NT2/D1 (cell line): ENCODE measurements at regions not wholly inside any gene's neighbourhood (a gene's known extent, or its start where the extent isn't known, plus 50 kb on each side); places are given as distances from the start of the nearest gene placed in this dataset.
"Not testable (repeated sequence)": the region's sequence is repeated elsewhere in the genome, so short reads cannot be mapped to it uniquely, and the experiment has no call there.

ENCODE experiments used
- DNase-seq: peaks from one replicate; pipeline ENCODE4 v3.0.0-alpha.2; 2011; ENCODE audit warnings: low read depth, low spot score
- H3K27me3 ChIP-seq: 2 replicates; pipeline ENCODE4 v1.6.0; 2011; ENCODE audit warnings: mild to moderate bottlenecking; ENCODE audit not compliant: insufficient read length, insufficient read depth
- H3K36me3 ChIP-seq: 2 replicates; pipeline ENCODE4 v1.6.1; 2011; ENCODE audit warnings: mild to moderate bottlenecking, low read length, mixed read lengths; ENCODE audit not compliant: insufficient read depth, insufficient read length
- H3K4me1 ChIP-seq: 2 replicates; pipeline ENCODE4 v1.5.1; 2011; ENCODE audit not compliant: insufficient read depth, insufficient read length
- H3K4me3 ChIP-seq: 2 replicates; pipeline ENCODE4 v1.5.1; 2011; ENCODE audit warnings: low read depth; ENCODE audit not compliant: insufficient read length
- H3K9ac ChIP-seq: 2 replicates; pipeline ENCODE4 v1.6.0; 2011; ENCODE audit warnings: low read depth; ENCODE audit not compliant: insufficient read length
- H3K9me3 ChIP-seq: 2 replicates; pipeline ENCODE4 v1.5.1; 2011; ENCODE audit warnings: mild to moderate bottlenecking, low read length; ENCODE audit not compliant: insufficient read depth
- SUZ12 ChIP-seq: IDR thresholded peaks from 2 replicates; pipeline ENCODE4 v1.6.1; 2011; ENCODE audit not compliant: insufficient read length, insufficient read depth; ENCODE audit errors: extremely low read depth
- YY1 ChIP-seq: IDR thresholded peaks from 2 replicates; pipeline ENCODE4 v1.6.1; 2011; ENCODE audit not compliant: insufficient read length, insufficient read depth
- ZNF274 ChIP-seq: IDR thresholded peaks from 2 replicates; pipeline ENCODE4 v1.6.1; 2011; ENCODE audit warnings: mild to moderate bottlenecking, low read depth, low read length

GRCh38 chrX:116289592-116289991 lies 119.0 kb downstream of the AGTR2 start:
- no peak overlapping the region for H3K9ac ChIP-seq
- DNase-seq, result no peak
- TF ChIP-seq ZNF274 (no peak), YY1 (no peak), SUZ12 (no peak)
- no peaks in the 10 kb centered on the region for H3K4me1 ChIP-seq
- no peaks in the 10 kb centered on the region for H3K9me3 ChIP-seq
- H3K4me3 ChIP-seq, result no peak overlapping the region
- no peaks in the 10 kb centered on the region for H3K36me3 ChIP-seq
- no peaks in the 10 kb centered on the region for H3K27me3 ChIP-seq

- Histone ChIP-seq H3K9ac (no peak overlapping the region), H3K36me3 (no peaks in the 10 kb centered on the region), H3K4me1 (no peaks in the 10 kb centered on the region), H3K9me3 (no peaks in the 10 kb centered on the region), H3K4me3 (no peak overlapping the region), H3K27me3 (no peaks in the 10 kb centered on the region)
- no peak for DNase-seq
- TF ChIP-seq SUZ12 (no peak), YY1 (no peak), ZNF274 (no peak)
Observed at GRCh38 chrX:116290359-116290758, 119.8 kb downstream of the AGTR2 start.

- no peak for DNase-seq
- TF ChIP-seq ZNF274, result no peak
- no peak for TF ChIP-seq SUZ12
- TF ChIP-seq YY1, result no peak
- no peak overlapping the region for H3K9ac ChIP-seq
- no peaks in the 10 kb centered on the region for H3K36me3 ChIP-seq
- no peaks in the 10 kb centered on the region for H3K27me3 ChIP-seq
- no peak overlapping the region for H3K4me3 ChIP-seq
- H3K9me3 ChIP-seq, result no peaks in the 10 kb centered on the region
- H3K4me1 ChIP-seq, result no peaks in the 10 kb centered on the region
Observed at GRCh38 chrX:116292183-116292582, 121.6 kb downstream of the AGTR2 start.

- no peaks in the 10 kb centered on the region for H3K4me1 ChIP-seq
- H3K4me3 ChIP-seq, result no peak overlapping the region
- H3K27me3 ChIP-seq, result no peaks in the 10 kb centered on the region
- DNase-seq, result no peak
- no peaks in the 10 kb centered on the region for H3K36me3 ChIP-seq
- H3K9ac ChIP-seq, result no peak overlapping the region
- TF ChIP-seq ZNF274 (no peak), YY1 (no peak), SUZ12 (no peak)
- no peaks in the 10 kb centered on the region for H3K9me3 ChIP-seq
Observed at GRCh38 chrX:116298956-116299355, 128.4 kb downstream of the AGTR2 start.

- H3K36me3 ChIP-seq, result no peaks in the 10 kb centered on the region
- H3K4me3 ChIP-seq, result no peak overlapping the region
- no peak for DNase-seq
- no peak for TF ChIP-seq SUZ12
- no peak for TF ChIP-seq YY1
- TF ChIP-seq ZNF274, result no peak
- H3K9ac ChIP-seq, result no peak overlapping the region
- no peaks in the 10 kb centered on the region for H3K4me1 ChIP-seq
- H3K27me3 ChIP-seq, result no peaks in the 10 kb centered on the region
- no peaks in the 10 kb centered on the region for H3K9me3 ChIP-seq
Observed at GRCh38 chrX:116306218-116306617, 130.2 kb upstream of the SLC6A14 start.

GRCh38 chrX:116317409-116317808 lies 119.0 kb upstream of the SLC6A14 start:
- no peak overlapping the region for H3K9ac ChIP-seq
- no peaks in the 10 kb centered on the region for H3K4me1 ChIP-seq
- no peak for TF ChIP-seq YY1
- TF ChIP-seq ZNF274, result no peak
- no peak for TF ChIP-seq SUZ12
- no peaks in the 10 kb centered on the region for H3K27me3 ChIP-seq
- no peaks in the 10 kb centered on the region for H3K9me3 ChIP-seq
- no peaks in the 10 kb centered on the region for H3K36me3 ChIP-seq
- H3K4me3 ChIP-seq, result no peak overlapping the region
- DNase-seq, result peak; percentile 6

GRCh38 chrX:116318672-116319071 lies 117.7 kb upstream of the SLC6A14 start:
- no peaks in the 10 kb centered on the region for H3K27me3 ChIP-seq
- TF ChIP-seq YY1, result no peak
- no peak for TF ChIP-seq ZNF274
- TF ChIP-seq SUZ12, result no peak
- H3K9me3 ChIP-seq, result no peaks in the 10 kb centered on the region
- H3K4me1 ChIP-seq, result no peaks in the 10 kb centered on the region
- no peak overlapping the region for H3K4me3 ChIP-seq
- no peaks in the 10 kb centered on the region for H3K36me3 ChIP-seq
- DNase-seq, result no peak
- no peak overlapping the region for H3K9ac ChIP-seq

- no peaks in the 10 kb centered on the region for H3K36me3 ChIP-seq
- H3K9me3 ChIP-seq, result no peaks in the 10 kb centered on the region
- TF ChIP-seq YY1 (no peak), ZNF274 (no peak), SUZ12 (no peak)
- no peak for DNase-seq
- no peaks in the 10 kb centered on the region for H3K27me3 ChIP-seq
- no peak overlapping the region for H3K4me3 ChIP-seq
- H3K9ac ChIP-seq, result no peak overlapping the region
- no peaks in the 10 kb centered on the region for H3K4me1 ChIP-seq
Observed at GRCh38 chrX:116321711-116322110, 114.7 kb upstream of the SLC6A14 start.

GRCh38 chrX:116332026-116332425 lies 104.4 kb upstream of the SLC6A14 start:
- H3K36me3 ChIP-seq, H3K9ac ChIP-seq, H3K4me3 ChIP-seq, DNase-seq, H3K9me3 ChIP-seq, H3K4me1 ChIP-seq, H3K27me3 ChIP-seq: not testable (repeated sequence)

- H3K9me3 ChIP-seq, H3K4me1 ChIP-seq, H3K4me3 ChIP-seq, H3K27me3 ChIP-seq, H3K9ac ChIP-seq, H3K36me3 ChIP-seq: not testable (repeated sequence)
- DNase-seq, result peak; percentile 11
Observed at GRCh38 chrX:116334797-116335196, 101.6 kb upstream of the SLC6A14 start.
